ENCODE measurements at regions not wholly inside any gene's neighbourhood (a gene's known extent, or its start where the extent isn't known, plus 50 kb on each side); places are given as distances from the start of the nearest gene placed in this dataset.

GRCh38 chr19:29404951-29405727, 120.7 kb upstream of the VSTM2B start:
- H3K27ac Mint-ChIP-seq = no peak overlapping the region
- no peak for DNase-seq
- ATAC-seq = no peak
- no peaks in the 10 kb centered on the region for H3K4me1 Mint-ChIP-seq
- H3K9me3 ChIP-seq (ENCODE audit: control insufficient read depth, low read length, poor library complexity, severe bottlenecking) = no peaks in the 10 kb centered on the region
- H3K27me3 Mint-ChIP-seq = peaks cover 43% of the 10 kb centered on the region
- no peaks in the 10 kb centered on the region for H3K36me3 Mint-ChIP-seq (ENCODE audit: low read depth)
- H3K4me3 Mint-ChIP-seq = no peak overlapping the region

GRCh38 chr19:29405728-29405995, 120.1 kb upstream of the VSTM2B start:
- Mint-ChIP-seq H3K4me3 (no peak overlapping the region), H3K27ac (no peak overlapping the region), H3K36me3 (ENCODE audit: low read depth) (no peaks in the 10 kb centered on the region), H3K27me3 (peaks cover 45% of the 10 kb centered on the region), H3K4me1 (no peaks in the 10 kb centered on the region)
- DNase-seq (no peak), ATAC-seq (no peak)
- H3K9me3 ChIP-seq (ENCODE audit: control insufficient read depth, low read length, poor library complexity, severe bottlenecking) = no peaks in the 10 kb centered on the region

- no peak overlapping the region for H3K4me3 Mint-ChIP-seq
- H3K4me1 Mint-ChIP-seq = no peaks in the 10 kb centered on the region
- ATAC-seq = no peak
- no peaks in the 10 kb centered on the region for H3K9me3 ChIP-seq (ENCODE audit: control insufficient read depth, low read length, poor library complexity, severe bottlenecking)
- peaks cover 30% of the 10 kb centered on the region for H3K27me3 Mint-ChIP-seq
- no peaks in the 10 kb centered on the region for H3K36me3 Mint-ChIP-seq (ENCODE audit: low read depth)
- DNase-seq = no peak
- no peak overlapping the region for H3K27ac Mint-ChIP-seq
These were observed 116.5 kb upstream of the VSTM2B start for GRCh38 chr19:29409076-29409862.

GRCh38 chr19:29410601-29411000, 115.2 kb upstream of the VSTM2B start:
- Mint-ChIP-seq H3K4me1 (peaks cover 2% of the 10 kb centered on the region), H3K27ac (no peak overlapping the region), H3K36me3 (ENCODE audit: low read depth) (no peaks in the 10 kb centered on the region), H3K27me3 (peaks cover 36% of the 10 kb centered on the region), H3K4me3 (no peak overlapping the region)
- DNase-seq (no peak), ATAC-seq (no peak)
- no peaks in the 10 kb centered on the region for H3K9me3 ChIP-seq (ENCODE audit: control insufficient read depth, low read length, poor library complexity, severe bottlenecking)

GRCh38 chr19:29411113-29411581, 114.6 kb upstream of the VSTM2B start:
- Mint-ChIP-seq H3K27me3 (peaks cover 41% of the 10 kb centered on the region), H3K4me1 (peaks cover 2% of the 10 kb centered on the region), H3K36me3 (ENCODE audit: low read depth) (no peaks in the 10 kb centered on the region), H3K4me3 (no peak overlapping the region), H3K27ac (no peak overlapping the region)
- H3K9me3 ChIP-seq (ENCODE audit: control insufficient read depth, low read length, poor library complexity, severe bottlenecking) = no peaks in the 10 kb centered on the region
- ATAC-seq (no peak), DNase-seq (no peak)

GRCh38 chr19:29413435-29413834, 112.4 kb upstream of the VSTM2B start:
- no peak for ATAC-seq
- no peak for DNase-seq
- no peak overlapping the region for H3K4me3 Mint-ChIP-seq
- peaks cover 30% of the 10 kb centered on the region for H3K27me3 Mint-ChIP-seq
- no peaks in the 10 kb centered on the region for H3K36me3 Mint-ChIP-seq (ENCODE audit: low read depth)
- H3K27ac Mint-ChIP-seq = no peak overlapping the region
- H3K9me3 ChIP-seq (ENCODE audit: control insufficient read depth, low read length, poor library complexity, severe bottlenecking) = no peaks in the 10 kb centered on the region
- H3K4me1 Mint-ChIP-seq = peaks cover 2% of the 10 kb centered on the region

GRCh38 chr19:29415507-29415906, 110.3 kb upstream of the VSTM2B start:
- H3K4me3 Mint-ChIP-seq = no peak overlapping the region
- H3K9me3 ChIP-seq (ENCODE audit: control insufficient read depth, low read length, poor library complexity, severe bottlenecking) = no peaks in the 10 kb centered on the region
- peaks cover 2% of the 10 kb centered on the region for H3K4me1 Mint-ChIP-seq
- ATAC-seq (no peak), DNase-seq (no peak)
- H3K36me3 Mint-ChIP-seq (ENCODE audit: low read depth) = no peaks in the 10 kb centered on the region
- no peak overlapping the region for H3K27ac Mint-ChIP-seq
- peaks cover 15% of the 10 kb centered on the region for H3K27me3 Mint-ChIP-seq

GRCh38 chr19:29417048-29417447, 108.7 kb upstream of the VSTM2B start:
- Mint-ChIP-seq H3K4me1 (peaks cover 2% of the 10 kb centered on the region), H3K4me3 (no peak overlapping the region), H3K36me3 (ENCODE audit: low read depth) (no peaks in the 10 kb centered on the region), H3K27me3 (peaks cover 22% of the 10 kb centered on the region), H3K27ac (no peak overlapping the region)
- ATAC-seq = no peak
- H3K9me3 ChIP-seq (ENCODE audit: control insufficient read depth, low read length, poor library complexity, severe bottlenecking) = no peaks in the 10 kb centered on the region
- DNase-seq = no peak

- H3K27ac Mint-ChIP-seq = no peak overlapping the region
- no peaks in the 10 kb centered on the region for H3K9me3 ChIP-seq (ENCODE audit: control insufficient read depth, low read length, poor library complexity, severe bottlenecking)
- H3K27me3 Mint-ChIP-seq = peaks cover 22% of the 10 kb centered on the region
- no peak overlapping the region for H3K4me3 Mint-ChIP-seq
- H3K36me3 Mint-ChIP-seq (ENCODE audit: low read depth) = no peaks in the 10 kb centered on the region
- DNase-seq = no peak
- no peak for ATAC-seq
- peaks cover 2% of the 10 kb centered on the region for H3K4me1 Mint-ChIP-seq
These were observed 107.6 kb upstream of the VSTM2B start for GRCh38 chr19:29418201-29418600.

- no peak for ATAC-seq
- no peaks in the 10 kb centered on the region for H3K4me1 Mint-ChIP-seq
- no peak overlapping the region for H3K27ac Mint-ChIP-seq
- DNase-seq = no peak
- H3K36me3 Mint-ChIP-seq (ENCODE audit: low read depth) = no peaks in the 10 kb centered on the region
- no peaks in the 10 kb centered on the region for H3K9me3 ChIP-seq (ENCODE audit: control insufficient read depth, low read length, poor library complexity, severe bottlenecking)
- no peak overlapping the region for H3K4me3 Mint-ChIP-seq
- peaks cover 19% of the 10 kb centered on the region for H3K27me3 Mint-ChIP-seq
These were observed 105.7 kb upstream of the VSTM2B start for GRCh38 chr19:29420065-29420464.

GRCh38 chr19:29420482-29421195, 105.2 kb upstream of the VSTM2B start:
- no peaks in the 10 kb centered on the region for H3K9me3 ChIP-seq (ENCODE audit: control insufficient read depth, low read length, poor library complexity, severe bottlenecking)
- Mint-ChIP-seq H3K27ac (no peak overlapping the region), H3K4me3 (no peak overlapping the region), H3K36me3 (ENCODE audit: low read depth) (no peaks in the 10 kb centered on the region), H3K27me3 (peaks cover 24% of the 10 kb centered on the region), H3K4me1 (no peaks in the 10 kb centered on the region)
- no peak for DNase-seq
- ATAC-seq = no peak

- H3K27ac Mint-ChIP-seq = no peak overlapping the region
- H3K9me3 ChIP-seq (ENCODE audit: control insufficient read depth, low read length, poor library complexity, severe bottlenecking) = no peaks in the 10 kb centered on the region
- ATAC-seq = no peak
- no peak for DNase-seq
- no peak overlapping the region for H3K4me3 Mint-ChIP-seq
- peaks cover 24% of the 10 kb centered on the region for H3K27me3 Mint-ChIP-seq
- no peaks in the 10 kb centered on the region for H3K36me3 Mint-ChIP-seq (ENCODE audit: low read depth)
- H3K4me1 Mint-ChIP-seq = no peaks in the 10 kb centered on the region
These were observed 104.6 kb upstream of the VSTM2B start for GRCh38 chr19:29421196-29421545.

GRCh38 chr19:29422047-29422446, 103.7 kb upstream of the VSTM2B start:
- no peaks in the 10 kb centered on the region for H3K9me3 ChIP-seq (ENCODE audit: control insufficient read depth, low read length, poor library complexity, severe bottlenecking)
- H3K4me3 Mint-ChIP-seq = no peak overlapping the region
- no peaks in the 10 kb centered on the region for H3K36me3 Mint-ChIP-seq (ENCODE audit: low read depth)
- peaks cover 26% of the 10 kb centered on the region for H3K27me3 Mint-ChIP-seq
- no peak for ATAC-seq
- no peak for DNase-seq
- H3K4me1 Mint-ChIP-seq = no peaks in the 10 kb centered on the region
- H3K27ac Mint-ChIP-seq = no peak overlapping the region

Measured in T-helper 17 cell (primary cell).